ENCODE measurements at regions not wholly inside any gene's neighbourhood (a gene's known extent, or its start where the extent isn't known, plus 50 kb on each side); places are given as distances from the start of the nearest gene placed in this dataset.
"Not testable (repeated sequence)": the region's sequence is repeated elsewhere in the genome, so short reads cannot be mapped to it uniquely, and the experiment has no call there.

GRCh38 chr15:21013308-21013707, 147.2 kb upstream of the POTEB2 start:
- TF ChIP-seq CTCF, POLR2A (IDR thresholded peaks at IDR 0.05): not testable (repeated sequence)
